Activated CD4-positive, alpha-beta memory T cell treated with anti-CD3 and anti-CD28 coated beads, Interleukin-2, amount 10 ng/mL, durations not matched to agents 7 days and 5 days (primary cell): ENCODE measurements at regions not wholly inside any gene's neighbourhood (a gene's known extent, or its start where the extent isn't known, plus 50 kb on each side); places are given as distances from the start of the nearest gene placed in this dataset.
"Not testable (repeated sequence)": the region's sequence is repeated elsewhere in the genome, so short reads cannot be mapped to it uniquely, and the experiment has no call there.

ENCODE experiments used
- CTCF ChIA-PET: fragments of 350-600 bp; sonication (Branson Sonifier 250); formaldehyde crosslinking; loops from one replicate; lab custom pipeline; 2021; ENCODE audit warnings: antibody characterized with exemption, inconsistent platforms; lab: Charles Lee
- POLR2A ChIA-PET: fragments of 350-600 bp; sonication (Branson Sonifier 250); formaldehyde crosslinking; loops from one replicate; lab custom pipeline; 2021; ENCODE audit warnings: antibody characterized with exemption; lab: Charles Lee
- DNase-seq: peaks from one replicate; pipeline ENCODE4 v3.0.0-alpha.2; 2020
- H3K27ac Mint-ChIP-seq: one replicate; pipeline ENCODE4 v1.8.0; 2021; ENCODE audit warnings: mild to moderate bottlenecking, mixed read lengths
- H3K27me3 Mint-ChIP-seq: one replicate; pipeline ENCODE4 v1.8.0; 2021; ENCODE audit warnings: mixed read lengths
- H3K36me3 Mint-ChIP-seq: one replicate; pipeline ENCODE4 v1.8.0; 2021; ENCODE audit warnings: low read depth, mixed read lengths
- H3K4me1 Mint-ChIP-seq: one replicate; pipeline ENCODE4 v1.8.0; 2021; ENCODE audit warnings: mixed read lengths
- H3K4me3 Mint-ChIP-seq: one replicate; pipeline ENCODE4 v1.8.0; 2021; ENCODE audit warnings: mild to moderate bottlenecking, mixed read lengths
- H3K9me3 Mint-ChIP-seq: one replicate; pipeline ENCODE4 v1.8.0; 2021; ENCODE audit warnings: mixed read lengths

GRCh38 chr4:138494116-138494515 is 252.0 kb upstream of the SLC7A11 start:
- Mint-ChIP-seq H3K9me3 (no peaks in the 10 kb centered on the region), H3K4me1 (no peaks in the 10 kb centered on the region)

GRCh38 chr4:138492176-138492575 is 250.0 kb upstream of the SLC7A11 start:
- ChIA-PET POLR2A (no interaction called here), CTCF (no interaction called here)
- Mint-ChIP-seq H3K27me3 (no peaks in the 10 kb centered on the region), H3K36me3 (no peaks in the 10 kb centered on the region), H3K4me1 (no peaks in the 10 kb centered on the region), H3K9me3 (no peaks in the 10 kb centered on the region), H3K27ac (no peak overlapping the region), H3K4me3 (no peak overlapping the region)
- DNase-seq = no peak

More at GRCh38 chr4:138494116-138494515, 252.0 kb upstream of the SLC7A11 start:
- Mint-ChIP-seq H3K27me3 (no peaks in the 10 kb centered on the region), H3K27ac (no peak overlapping the region), H3K36me3 (no peaks in the 10 kb centered on the region), H3K4me3 (no peak overlapping the region)
- POLR2A ChIA-PET = no interaction called here
- DNase-seq = no peak
- CTCF ChIA-PET = no interaction called here

GRCh38 chr4:138488533-138488932 is 246.4 kb upstream of the SLC7A11 start:
- no peaks in the 10 kb centered on the region for H3K9me3 Mint-ChIP-seq
- no peaks in the 10 kb centered on the region for H3K27me3 Mint-ChIP-seq
- H3K4me3 Mint-ChIP-seq = no peak overlapping the region
- no peak for DNase-seq
- no peaks in the 10 kb centered on the region for H3K36me3 Mint-ChIP-seq
- POLR2A ChIA-PET = no interaction called here
- no peak overlapping the region for H3K27ac Mint-ChIP-seq
- no peaks in the 10 kb centered on the region for H3K4me1 Mint-ChIP-seq
- CTCF ChIA-PET = no interaction called here

- CTCF ChIA-PET = no interaction called here
- no peak overlapping the region for H3K4me3 Mint-ChIP-seq
- POLR2A ChIA-PET = no interaction called here
- no peaks in the 10 kb centered on the region for H3K4me1 Mint-ChIP-seq
- peaks cover under 1% of the 10 kb centered on the region for H3K9me3 Mint-ChIP-seq
- H3K36me3 Mint-ChIP-seq = no peaks in the 10 kb centered on the region
- no peak for DNase-seq
- H3K27me3 Mint-ChIP-seq = no peaks in the 10 kb centered on the region
- H3K27ac Mint-ChIP-seq = no peak overlapping the region
Measured at GRCh38 chr4:138487670-138488069, 245.5 kb upstream of the SLC7A11 start.

GRCh38 chr4:138487230-138487629 is 245.1 kb upstream of the SLC7A11 start:
- peaks cover 3% of the 10 kb centered on the region for H3K9me3 Mint-ChIP-seq
- no peak overlapping the region for H3K4me3 Mint-ChIP-seq
- H3K27me3 Mint-ChIP-seq = no peaks in the 10 kb centered on the region
- no peak for DNase-seq
- no peaks in the 10 kb centered on the region for H3K4me1 Mint-ChIP-seq
- H3K27ac Mint-ChIP-seq = no peak overlapping the region
- H3K36me3 Mint-ChIP-seq = no peaks in the 10 kb centered on the region
- ChIA-PET POLR2A (no interaction called here), CTCF (no interaction called here)

GRCh38 chr4:138485498-138485897 is 243.3 kb upstream of the SLC7A11 start:
- Mint-ChIP-seq H3K27ac (no peak overlapping the region), H3K27me3 (no peaks in the 10 kb centered on the region), H3K4me1 (no peaks in the 10 kb centered on the region), H3K9me3 (peaks cover 7% of the 10 kb centered on the region), H3K36me3 (no peaks in the 10 kb centered on the region), H3K4me3 (no peak overlapping the region)
- DNase-seq = no peak
- CTCF ChIA-PET = no interaction called here
- POLR2A ChIA-PET = no interaction called here

- ChIA-PET POLR2A (no interaction called here), CTCF (no interaction called here)
- Mint-ChIP-seq H3K27me3 (no peaks in the 10 kb centered on the region), H3K4me1 (no peaks in the 10 kb centered on the region), H3K9me3 (no peaks in the 10 kb centered on the region), H3K4me3 (no peak overlapping the region), H3K36me3 (no peaks in the 10 kb centered on the region), H3K27ac (no peak overlapping the region)
- no peak for DNase-seq
Measured at GRCh38 chr4:138475116-138475515, 233.0 kb upstream of the SLC7A11 start.

- no peaks in the 10 kb centered on the region for H3K4me1 Mint-ChIP-seq
- no peak overlapping the region for H3K4me3 Mint-ChIP-seq
- no peaks in the 10 kb centered on the region for H3K9me3 Mint-ChIP-seq
- CTCF ChIA-PET = no interaction called here
- POLR2A ChIA-PET = no interaction called here
- no peaks in the 10 kb centered on the region for H3K36me3 Mint-ChIP-seq
- no peaks in the 10 kb centered on the region for H3K27me3 Mint-ChIP-seq
- no peak for DNase-seq
- H3K27ac Mint-ChIP-seq = no peak overlapping the region
Measured at GRCh38 chr4:138473339-138473738, 231.2 kb upstream of the SLC7A11 start.

- Mint-ChIP-seq H3K4me3 (no peak overlapping the region), H3K27ac (no peak overlapping the region), H3K36me3 (no peaks in the 10 kb centered on the region), H3K27me3 (no peaks in the 10 kb centered on the region), H3K9me3 (peaks cover 2% of the 10 kb centered on the region), H3K4me1 (no peaks in the 10 kb centered on the region)
- POLR2A ChIA-PET = no interaction called here
- no peak for DNase-seq
- CTCF ChIA-PET = no interaction called here
Measured at GRCh38 chr4:138460477-138461414, 218.6 kb upstream of the SLC7A11 start.

GRCh38 chr4:138458751-138459150 is 216.6 kb upstream of the SLC7A11 start:
- H3K27me3 Mint-ChIP-seq = no peaks in the 10 kb centered on the region
- DNase-seq = no peak
- no peaks in the 10 kb centered on the region for H3K4me1 Mint-ChIP-seq
- peaks cover 5% of the 10 kb centered on the region for H3K9me3 Mint-ChIP-seq
- H3K36me3 Mint-ChIP-seq = no peaks in the 10 kb centered on the region
- CTCF ChIA-PET = no interaction called here
- H3K27ac Mint-ChIP-seq = no peak overlapping the region
- no peak overlapping the region for H3K4me3 Mint-ChIP-seq
- POLR2A ChIA-PET = no interaction called here

GRCh38 chr4:138456349-138456748 is 214.2 kb upstream of the SLC7A11 start:
- H3K9me3 Mint-ChIP-seq, H3K27me3 Mint-ChIP-seq, POLR2A ChIA-PET, H3K36me3 Mint-ChIP-seq, H3K27ac Mint-ChIP-seq, H3K4me1 Mint-ChIP-seq, H3K4me3 Mint-ChIP-seq, CTCF ChIA-PET, DNase-seq: not testable (repeated sequence)

- Mint-ChIP-seq H3K27ac (no peak overlapping the region), H3K4me1 (no peaks in the 10 kb centered on the region), H3K4me3 (no peak overlapping the region), H3K36me3 (no peaks in the 10 kb centered on the region), H3K27me3 (no peaks in the 10 kb centered on the region), H3K9me3 (peaks cover 5% of the 10 kb centered on the region)
- no peak for DNase-seq
- ChIA-PET POLR2A (no interaction called here), CTCF (no interaction called here)
Measured at GRCh38 chr4:138455097-138455496, 212.9 kb upstream of the SLC7A11 start.

GRCh38 chr4:138452826-138453225 is 210.7 kb upstream of the SLC7A11 start:
- H3K27ac Mint-ChIP-seq = no peak overlapping the region
- no peaks in the 10 kb centered on the region for H3K4me1 Mint-ChIP-seq
- peaks cover 5% of the 10 kb centered on the region for H3K9me3 Mint-ChIP-seq
- no peak for DNase-seq
- no peaks in the 10 kb centered on the region for H3K36me3 Mint-ChIP-seq
- CTCF ChIA-PET = no interaction called here
- no peaks in the 10 kb centered on the region for H3K27me3 Mint-ChIP-seq
- POLR2A ChIA-PET = no interaction called here
- no peak overlapping the region for H3K4me3 Mint-ChIP-seq

- Mint-ChIP-seq H3K27me3 (no peaks in the 10 kb centered on the region), H3K36me3 (no peaks in the 10 kb centered on the region), H3K4me3 (no peak overlapping the region), H3K9me3 (peaks cover 5% of the 10 kb centered on the region), H3K27ac (no peak overlapping the region), H3K4me1 (no peaks in the 10 kb centered on the region)
- DNase-seq = no peak
- POLR2A ChIA-PET = no interaction called here
- CTCF ChIA-PET = no interaction called here
Measured at GRCh38 chr4:138451276-138451663, 209.1 kb upstream of the SLC7A11 start.
